ENCODE measurements at regions not wholly inside any gene's neighbourhood (a gene's known extent, or its start where the extent isn't known, plus 50 kb on each side); places are given as distances from the start of the nearest gene placed in this dataset.

- H3K9ac ChIP-seq, result no peak overlapping the region
- no peaks in the 10 kb centered on the region for H3K79me2 ChIP-seq (ENCODE audit: insufficient read depth)
- no peak overlapping the region for H2AFZ ChIP-seq (ENCODE audit: low read depth)
- TF ChIP-seq, protein P1, sequence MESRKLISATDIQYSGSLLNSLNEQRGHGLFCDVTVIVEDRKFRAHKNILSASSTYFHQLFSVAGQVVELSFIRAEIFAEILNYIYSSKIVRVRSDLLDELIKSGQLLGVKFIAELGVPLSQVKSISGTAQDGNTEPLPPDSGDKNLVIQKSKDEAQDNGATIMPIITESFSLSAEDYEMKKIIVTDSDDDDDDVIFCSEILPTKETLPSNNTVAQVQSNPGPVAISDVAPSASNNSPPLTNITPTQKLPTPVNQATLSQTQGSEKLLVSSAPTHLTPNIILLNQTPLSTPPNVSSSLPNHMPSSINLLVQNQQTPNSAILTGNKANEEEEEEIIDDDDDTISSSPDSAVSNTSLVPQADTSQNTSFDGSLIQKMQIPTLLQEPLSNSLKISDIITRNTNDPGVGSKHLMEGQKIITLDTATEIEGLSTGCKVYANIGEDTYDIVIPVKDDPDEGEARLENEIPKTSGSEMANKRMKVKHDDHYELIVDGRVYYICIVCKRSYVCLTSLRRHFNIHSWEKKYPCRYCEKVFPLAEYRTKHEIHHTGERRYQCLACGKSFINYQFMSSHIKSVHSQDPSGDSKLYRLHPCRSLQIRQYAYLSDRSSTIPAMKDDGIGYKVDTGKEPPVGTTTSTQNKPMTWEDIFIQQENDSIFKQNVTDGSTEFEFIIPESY (IDR thresholded peaks at IDR 0.05; ENCODE audit: borderline replicate concordance, low read depth), result no peak
- TF ChIP-seq IRF3 (IDR thresholded peaks at IDR 0.05; ENCODE audit: low read depth, low read length) (no peak), TEAD4 (IDR thresholded peaks at IDR 0.05; ENCODE audit: borderline replicate concordance, insufficient read depth) (no peak), FOSL2 (IDR thresholded peaks at IDR 0.05; ENCODE audit: borderline replicate concordance, low read depth) (no peak), PBX3 (IDR thresholded peaks at IDR 0.05) (no peak), EZH2phosphoT487 (IDR thresholded peaks at IDR 0.05; ENCODE audit: borderline replicate concordance, low read depth) (no peak), GABPA (IDR thresholded peaks at IDR 0.05; ENCODE audit: low read depth) (no peak), MXI1 (IDR thresholded peaks at IDR 0.05; ENCODE audit: low read depth, low read length) (no peak)
- TF ChIP-seq, protein P2, sequence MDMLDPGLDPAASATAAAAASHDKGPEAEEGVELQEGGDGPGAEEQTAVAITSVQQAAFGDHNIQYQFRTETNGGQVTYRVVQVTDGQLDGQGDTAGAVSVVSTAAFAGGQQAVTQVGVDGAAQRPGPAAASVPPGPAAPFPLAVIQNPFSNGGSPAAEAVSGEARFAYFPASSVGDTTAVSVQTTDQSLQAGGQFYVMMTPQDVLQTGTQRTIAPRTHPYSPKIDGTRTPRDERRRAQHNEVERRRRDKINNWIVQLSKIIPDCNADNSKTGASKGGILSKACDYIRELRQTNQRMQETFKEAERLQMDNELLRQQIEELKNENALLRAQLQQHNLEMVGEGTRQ (IDR thresholded peaks at IDR 0.05; ENCODE audit: borderline replicate concordance, low read depth, low read length), result no peak
- TF ChIP-seq, protein P3, sequence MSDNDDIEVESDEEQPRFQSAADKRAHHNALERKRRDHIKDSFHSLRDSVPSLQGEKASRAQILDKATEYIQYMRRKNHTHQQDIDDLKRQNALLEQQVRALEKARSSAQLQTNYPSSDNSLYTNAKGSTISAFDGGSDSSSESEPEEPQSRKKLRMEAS (IDR thresholded peaks at IDR 0.05; ENCODE audit: low read depth), result no peak
- H3K36me3 ChIP-seq (replicated peaks in 1 of 2; ENCODE audit: control insufficient read depth in 1 of 2, insufficient read depth in 2 of 2, low read length in 1 of 2), result no peaks in the 10 kb centered on the region
- H3K4me1 ChIP-seq (ENCODE audit: control insufficient read depth in 1 of 2, insufficient read depth in 2 of 2, low read depth in 1 of 2, low read length in 1 of 2), result peaks cover 0 to 8% of the 10 kb centered on the region in 2 experiments; a peak in 2 of 4 replicates
- H3K27ac ChIP-seq (ENCODE audit: low read depth in 2 of 2, low read length in 1 of 2), result no peak overlapping the region
- POLR2A ChIA-PET, result no interaction called here
- CTCF ChIA-PET, result interaction anchor here (0.9 to 1.4 kb wide), 2 partner anchors 9 to 28 kb away, joined by 3 read pairs; no protein-coding TSS in a partner anchor
- H3K27me3 ChIP-seq (ENCODE audit: insufficient read depth), result no peaks in the 10 kb centered on the region
- H4K20me1 ChIP-seq (ENCODE audit: insufficient read depth), result no peaks in the 10 kb centered on the region
- WGBS (ENCODE audit: low lambda C conversion rate), result 25% methylated on average over 4 of the region's 6 CpGs
- DNase-seq, result no peak
- no peaks in the 10 kb centered on the region for H3K9me2 ChIP-seq
- H3K9me3 ChIP-seq, result no peaks in the 10 kb centered on the region
- no peaks in the 10 kb centered on the region for H3F3A ChIP-seq (replicated peaks; ENCODE audit: insufficient read depth)
- no peak overlapping the region for H3K4me2 ChIP-seq
- H3K4me3 ChIP-seq (ENCODE audit: low read depth in 2 of 2, low read length in 1 of 2), result no peak overlapping the region
These were observed 119.8 kb upstream of the SLCO3A1 start for GRCh38 chr15:91733661-91734060.
